ENCODE measurements at regions not wholly inside any gene's neighbourhood (a gene's known extent, or its start where the extent isn't known, plus 50 kb on each side); places are given as distances from the start of the nearest gene placed in this dataset.

GRCh38 chr16:86968866-86969265 lies 348.3 kb downstream of the C16orf95 start:
- TF ChIP-seq, protein P1, sequence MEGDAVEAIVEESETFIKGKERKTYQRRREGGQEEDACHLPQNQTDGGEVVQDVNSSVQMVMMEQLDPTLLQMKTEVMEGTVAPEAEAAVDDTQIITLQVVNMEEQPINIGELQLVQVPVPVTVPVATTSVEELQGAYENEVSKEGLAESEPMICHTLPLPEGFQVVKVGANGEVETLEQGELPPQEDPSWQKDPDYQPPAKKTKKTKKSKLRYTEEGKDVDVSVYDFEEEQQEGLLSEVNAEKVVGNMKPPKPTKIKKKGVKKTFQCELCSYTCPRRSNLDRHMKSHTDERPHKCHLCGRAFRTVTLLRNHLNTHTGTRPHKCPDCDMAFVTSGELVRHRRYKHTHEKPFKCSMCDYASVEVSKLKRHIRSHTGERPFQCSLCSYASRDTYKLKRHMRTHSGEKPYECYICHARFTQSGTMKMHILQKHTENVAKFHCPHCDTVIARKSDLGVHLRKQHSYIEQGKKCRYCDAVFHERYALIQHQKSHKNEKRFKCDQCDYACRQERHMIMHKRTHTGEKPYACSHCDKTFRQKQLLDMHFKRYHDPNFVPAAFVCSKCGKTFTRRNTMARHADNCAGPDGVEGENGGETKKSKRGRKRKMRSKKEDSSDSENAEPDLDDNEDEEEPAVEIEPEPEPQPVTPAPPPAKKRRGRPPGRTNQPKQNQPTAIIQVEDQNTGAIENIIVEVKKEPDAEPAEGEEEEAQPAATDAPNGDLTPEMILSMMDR (IDR thresholded peaks at IDR 0.05; ENCODE audit: insufficient read depth, low read depth, low read length): no peak
- no peak for TF ChIP-seq EZH2 (IDR thresholded peaks at IDR 0.05; ENCODE audit: insufficient read depth, low read length)

Data from astrocyte (in vitro differentiated cells and primary cell).